Fibroblast of pulmonary artery (primary cell): ENCODE measurements at regions not wholly inside any gene's neighbourhood (a gene's known extent, or its start where the extent isn't known, plus 50 kb on each side); places are given as distances from the start of the nearest gene placed in this dataset.
"Not testable (repeated sequence)": the region's sequence is repeated elsewhere in the genome, so short reads cannot be mapped to it uniquely, and the experiment has no call there.

Experiments
- DNase-seq: peaks from one replicate; pipeline ENCODE4 v3.0.0-alpha.2; 2010; ENCODE audit warnings: low read depth
- H3K4me3 ChIP-seq: replicated peaks from 2 replicates; pipeline ENCODE4 v1.5.1; 2011; ENCODE audit warnings: low read depth, mild to moderate bottlenecking, control low read depth, low read length, moderate library complexity
- TF ChIP-seq, protein P1 (sequence below): IDR thresholded peaks from 2 replicates; pipeline ENCODE4 v1.5.1; 2011; ENCODE audit warnings: mild to moderate bottlenecking, control low read depth, low read length, inconsistent platforms; ENCODE audit errors: missing control alignments

GRCh38 chr4:97038146-97038516 is 1105.1 kb downstream of the STPG2 start:
- no peak for DNase-seq
- H3K4me3 ChIP-seq, result no peak overlapping the region
- TF ChIP-seq, protein P1, sequence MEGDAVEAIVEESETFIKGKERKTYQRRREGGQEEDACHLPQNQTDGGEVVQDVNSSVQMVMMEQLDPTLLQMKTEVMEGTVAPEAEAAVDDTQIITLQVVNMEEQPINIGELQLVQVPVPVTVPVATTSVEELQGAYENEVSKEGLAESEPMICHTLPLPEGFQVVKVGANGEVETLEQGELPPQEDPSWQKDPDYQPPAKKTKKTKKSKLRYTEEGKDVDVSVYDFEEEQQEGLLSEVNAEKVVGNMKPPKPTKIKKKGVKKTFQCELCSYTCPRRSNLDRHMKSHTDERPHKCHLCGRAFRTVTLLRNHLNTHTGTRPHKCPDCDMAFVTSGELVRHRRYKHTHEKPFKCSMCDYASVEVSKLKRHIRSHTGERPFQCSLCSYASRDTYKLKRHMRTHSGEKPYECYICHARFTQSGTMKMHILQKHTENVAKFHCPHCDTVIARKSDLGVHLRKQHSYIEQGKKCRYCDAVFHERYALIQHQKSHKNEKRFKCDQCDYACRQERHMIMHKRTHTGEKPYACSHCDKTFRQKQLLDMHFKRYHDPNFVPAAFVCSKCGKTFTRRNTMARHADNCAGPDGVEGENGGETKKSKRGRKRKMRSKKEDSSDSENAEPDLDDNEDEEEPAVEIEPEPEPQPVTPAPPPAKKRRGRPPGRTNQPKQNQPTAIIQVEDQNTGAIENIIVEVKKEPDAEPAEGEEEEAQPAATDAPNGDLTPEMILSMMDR, result no peak

DNA sequence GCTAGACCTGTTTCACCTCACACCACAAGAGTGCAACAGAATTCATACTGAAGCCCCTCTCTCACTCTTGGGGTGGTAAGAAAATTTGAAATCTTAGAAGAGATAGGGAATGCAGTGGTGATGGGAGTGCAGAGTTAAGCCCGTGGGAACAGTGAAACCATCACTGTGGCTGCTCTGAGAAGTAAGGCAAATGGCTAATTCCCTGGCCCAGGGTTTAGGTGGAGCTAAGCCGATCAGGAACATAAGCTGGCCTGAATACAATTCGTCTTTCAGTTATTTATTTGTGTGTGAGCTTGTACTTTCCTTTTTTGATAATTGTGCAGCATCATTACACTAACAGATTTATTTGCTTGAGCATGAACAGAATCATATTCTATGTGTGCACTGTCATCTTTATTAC is 1070.6 kb downstream of the STPG2 start:
- no peak overlapping the region for H3K4me3 ChIP-seq
- TF ChIP-seq, protein P1, result no peak
- no peak for DNase-seq

DNA sequence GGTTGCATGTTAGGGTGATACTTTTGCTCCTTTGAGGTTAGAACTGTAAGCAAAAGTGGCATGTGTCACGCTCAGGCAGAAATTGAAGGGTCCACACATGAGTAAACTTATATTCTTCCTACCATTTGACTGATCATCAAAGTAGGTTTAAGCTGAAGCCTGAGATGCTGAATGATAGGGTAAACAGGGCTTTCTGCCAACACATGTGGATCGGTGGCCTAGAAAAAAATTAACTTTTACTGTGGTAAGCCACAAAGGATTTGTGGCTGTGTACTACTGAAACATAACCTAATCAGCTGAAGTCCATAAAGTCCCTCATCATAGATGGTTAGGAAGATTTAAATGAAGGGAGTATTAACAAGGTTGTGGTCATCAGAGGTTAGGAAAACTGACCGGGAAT is 1070.1 kb downstream of the STPG2 start:
- TF ChIP-seq, protein P1, result no peak
- no peak for DNase-seq
- no peak overlapping the region for H3K4me3 ChIP-seq

DNA sequence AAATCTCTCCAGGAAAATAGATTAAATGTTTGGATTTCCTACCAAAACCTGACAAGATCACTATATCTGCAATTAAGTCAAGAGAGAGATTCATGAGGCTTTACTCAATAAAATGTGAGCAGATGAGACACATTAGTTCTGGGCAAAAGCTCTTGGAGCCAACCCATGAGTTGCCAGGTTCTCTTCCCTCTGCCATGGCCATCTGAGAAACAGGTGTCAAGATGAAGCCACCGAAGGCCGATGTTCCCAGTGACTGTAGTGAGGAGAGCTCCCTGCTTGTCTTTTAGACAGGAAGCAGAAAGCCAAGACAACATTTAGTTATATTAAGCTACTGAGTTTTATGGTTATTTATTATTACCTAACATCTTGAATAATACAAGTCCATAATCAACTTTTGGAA is 1068.7 kb downstream of the STPG2 start:
- TF ChIP-seq, protein P1, result no peak
- no peak overlapping the region for H3K4me3 ChIP-seq
- no peak for DNase-seq

DNA sequence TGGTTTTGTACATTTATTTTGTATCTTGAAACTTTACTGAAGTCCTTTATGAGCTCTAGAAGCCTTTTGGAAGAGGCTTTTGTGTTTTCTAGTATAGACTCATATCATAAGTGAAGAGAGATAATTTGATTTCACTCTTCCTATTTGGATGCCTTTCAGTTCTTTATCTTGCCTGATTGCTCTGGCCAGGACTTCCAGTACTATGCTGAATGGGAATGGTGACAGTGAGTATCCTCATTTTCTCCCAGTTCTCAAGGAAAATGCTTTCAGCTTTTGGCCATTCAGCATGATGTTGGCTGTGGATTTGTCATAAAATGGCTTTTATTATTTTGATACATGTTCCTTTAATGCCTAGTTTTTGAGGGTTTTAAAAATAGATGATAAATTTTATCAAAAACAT is 1061.3 kb downstream of the STPG2 start:
- H3K4me3 ChIP-seq, result no peak overlapping the region
- DNase-seq, result no peak
- TF ChIP-seq, protein P1, result no peak

DNA sequence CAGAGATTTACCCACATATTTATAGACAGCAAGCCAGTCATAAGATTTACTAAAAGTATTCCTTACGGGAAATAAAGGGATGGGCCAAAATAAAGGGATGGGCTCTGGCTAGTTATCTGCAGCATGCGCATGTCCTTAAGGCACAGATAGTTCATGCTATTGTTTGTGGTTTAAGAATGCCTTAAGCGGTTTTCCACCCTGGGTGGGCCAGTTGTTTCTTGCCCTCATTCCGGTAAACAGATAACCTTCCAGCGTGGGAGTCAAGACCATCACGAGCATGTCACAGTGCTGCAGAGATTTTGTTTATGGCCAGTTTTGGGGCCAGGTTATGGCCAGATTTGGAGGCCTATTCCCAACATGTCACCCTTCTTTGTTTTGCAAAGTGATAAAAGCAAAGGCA is 1046.2 kb downstream of the STPG2 start:
- not testable (repeated sequence) for DNase-seq, H3K4me3 ChIP-seq

DNA sequence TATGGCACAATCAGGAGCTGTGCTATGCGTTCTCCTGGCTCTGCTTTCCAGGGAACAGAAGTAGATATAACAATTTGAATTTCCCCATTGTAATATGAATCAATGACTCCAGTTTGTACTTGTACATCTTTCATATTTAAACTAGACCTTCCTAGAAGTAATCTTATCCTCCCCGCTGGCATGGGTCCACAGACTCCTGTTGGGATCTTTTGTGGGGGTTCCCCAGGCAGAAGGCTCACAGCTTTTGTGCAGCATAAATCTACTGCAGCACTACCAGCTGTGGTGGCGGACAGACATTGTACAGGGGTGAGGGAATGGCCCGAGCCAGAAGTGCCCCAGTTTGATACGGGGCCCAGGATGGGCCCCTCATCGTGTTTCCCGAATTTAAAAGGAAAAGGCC is 1042.1 kb downstream of the STPG2 start:
- not testable (repeated sequence) for H3K4me3 ChIP-seq, DNase-seq

GRCh38 chr4:97103252-97103651 is 1040.0 kb downstream of the STPG2 start:
- TF ChIP-seq, protein P1, result no peak

More at GRCh38 chr4:97103252-97103651, 1040.0 kb downstream of the STPG2 start:
- no peak overlapping the region for H3K4me3 ChIP-seq
- DNase-seq, result no peak
